ENCODE measurements at regions not wholly inside any gene's neighbourhood (a gene's known extent, or its start where the extent isn't known, plus 50 kb on each side); places are given as distances from the start of the nearest gene placed in this dataset.

GRCh38 chr6:44675449-44675848 is 287.9 kb downstream of the CDC5L start:
- TF ChIP-seq CTCF (optimal IDR thresholded peaks at IDR 0.05 in 1 of 3, IDR thresholded peaks at IDR 0.05 in 1 of 3, conservative IDR thresholded peaks at IDR 0.05 in 1 of 3; ENCODE audit: extremely low read depth in 1 of 3, insufficient read depth in 2 of 3, low read length in 3 of 3) = no peak
- TF ChIP-seq EZH2 (IDR thresholded peaks at IDR 0.05; ENCODE audit: low read length) = no peak
